NK-92 (cell line): ENCODE measurements at regions not wholly inside any gene's neighbourhood (a gene's known extent, or its start where the extent isn't known, plus 50 kb on each side); places are given as distances from the start of the nearest gene placed in this dataset.

Source experiments
- DNase-seq: peaks from one replicate; lab custom pipeline; 2025; ENCODE audit not compliant: unreplicated experiment; lab: John Stamatoyannopoulos, UW

DNA sequence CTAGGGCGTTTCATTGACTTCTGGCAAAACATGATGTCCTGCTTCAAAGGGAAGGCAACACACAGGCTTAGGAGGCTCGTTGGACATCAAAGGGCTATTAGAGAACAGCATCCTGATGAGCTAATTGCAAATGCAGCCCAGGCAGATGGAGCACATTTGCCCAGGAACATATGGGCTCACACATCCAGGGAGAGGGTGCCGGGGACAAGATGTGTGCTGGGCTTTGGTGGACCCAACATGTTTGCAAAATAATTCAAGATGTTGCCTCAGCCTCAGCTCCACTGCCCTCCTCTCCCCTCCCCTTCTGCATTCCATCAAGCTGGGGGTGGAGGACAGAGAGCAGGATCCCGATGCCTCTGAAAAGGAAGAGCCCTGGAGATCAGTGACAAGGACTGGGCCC lies 217.1 kb upstream of the ZMIZ1 start:
- DNase-seq, result no peak

DNA sequence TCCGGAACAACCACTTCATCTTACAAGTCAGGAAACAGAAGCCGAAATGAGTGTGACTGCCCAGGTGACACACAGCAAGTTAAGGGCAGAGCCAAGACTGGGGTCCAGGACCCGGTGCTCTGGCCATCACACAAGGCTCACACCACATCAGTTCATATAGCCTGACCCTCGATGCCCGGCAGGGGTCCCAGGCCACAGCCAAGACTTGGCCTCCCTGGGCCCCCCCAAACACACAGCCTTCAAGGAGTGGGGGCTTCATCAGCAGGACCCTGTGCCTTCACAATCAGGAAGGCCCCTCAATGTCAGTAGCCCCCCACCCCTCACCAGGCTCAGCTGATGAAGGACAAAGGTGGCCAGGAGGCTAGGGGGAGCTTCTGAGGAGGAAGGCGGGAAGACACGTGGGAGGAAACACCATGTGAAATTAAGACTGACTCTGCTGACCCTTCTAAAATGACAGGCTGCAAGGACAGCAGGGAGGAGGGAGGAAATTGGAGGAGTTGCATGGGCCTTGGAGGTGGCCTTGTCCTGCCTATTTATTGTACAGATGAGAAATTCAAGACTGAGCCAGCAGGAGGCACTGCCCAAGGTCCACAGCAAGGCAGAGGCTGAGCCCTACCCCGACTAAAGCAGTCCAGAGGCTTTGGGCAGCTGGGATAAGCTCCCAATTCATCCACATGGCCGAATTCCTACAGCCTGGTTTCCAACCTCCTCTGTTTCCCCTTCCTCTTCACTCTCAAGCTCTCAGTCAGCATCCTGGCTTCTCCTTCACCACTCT lies 216.1 kb upstream of the ZMIZ1 start:
- no peak for DNase-seq

DNA sequence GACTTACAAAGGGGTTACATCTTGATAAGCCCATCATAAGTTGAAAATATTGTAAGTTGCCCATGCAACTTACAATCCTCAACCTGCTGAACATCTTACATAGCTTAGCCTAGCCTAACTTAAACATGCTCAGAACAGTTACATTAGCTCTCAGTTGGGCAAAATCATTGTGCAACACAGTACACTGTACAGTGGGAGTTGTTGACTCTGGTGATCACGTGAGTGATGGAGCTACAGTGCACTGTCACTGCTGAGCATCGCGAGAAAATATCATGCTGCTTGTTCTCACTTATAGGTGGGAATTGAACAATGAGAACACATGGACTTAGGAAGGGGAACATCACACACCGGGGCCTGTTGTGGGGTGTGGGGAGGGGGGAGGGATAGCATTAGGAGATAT lies 214.9 kb upstream of the ZMIZ1 start:
- no peak for DNase-seq

DNA sequence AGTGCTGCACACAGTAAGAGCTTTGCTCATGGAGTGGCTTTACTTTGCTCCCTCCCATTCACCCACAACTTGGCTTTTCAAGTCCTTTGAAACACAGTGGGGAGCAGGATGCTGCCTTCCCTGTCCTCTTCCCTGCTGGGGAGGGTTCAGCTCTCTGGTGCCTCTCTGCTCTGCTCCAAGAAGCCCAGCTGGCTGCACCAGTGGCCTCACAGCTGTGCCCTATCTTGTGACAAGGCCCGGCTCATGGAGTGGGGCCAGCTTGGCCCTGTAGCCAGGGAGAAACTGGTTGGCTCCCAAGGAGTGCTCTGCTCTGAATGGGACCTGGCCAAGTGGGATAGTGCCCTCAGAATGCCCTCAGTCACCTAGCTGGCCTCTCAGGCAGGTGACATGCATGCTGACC lies 212.3 kb upstream of the ZMIZ1 start:
- no peak for DNase-seq

DNA sequence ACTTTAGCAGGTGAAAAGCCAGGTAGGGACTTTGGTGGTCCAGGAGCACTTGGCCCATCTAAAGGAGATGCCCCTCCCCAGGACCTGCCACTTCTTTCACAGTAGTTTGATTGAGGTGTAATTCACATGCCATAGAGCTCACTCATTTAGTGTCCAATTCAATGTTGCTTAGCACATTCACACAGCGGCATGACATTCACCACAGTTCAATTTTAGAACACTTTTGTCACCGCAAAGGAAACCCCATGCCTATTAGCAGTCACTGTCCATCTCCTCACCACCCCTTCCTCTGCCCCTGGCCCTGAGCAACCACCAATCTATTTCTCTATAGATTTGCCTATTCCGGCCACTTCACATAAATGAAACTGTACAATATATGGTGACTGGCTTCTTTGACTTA lies 211.6 kb upstream of the ZMIZ1 start:
- DNase-seq, result no peak

DNA sequence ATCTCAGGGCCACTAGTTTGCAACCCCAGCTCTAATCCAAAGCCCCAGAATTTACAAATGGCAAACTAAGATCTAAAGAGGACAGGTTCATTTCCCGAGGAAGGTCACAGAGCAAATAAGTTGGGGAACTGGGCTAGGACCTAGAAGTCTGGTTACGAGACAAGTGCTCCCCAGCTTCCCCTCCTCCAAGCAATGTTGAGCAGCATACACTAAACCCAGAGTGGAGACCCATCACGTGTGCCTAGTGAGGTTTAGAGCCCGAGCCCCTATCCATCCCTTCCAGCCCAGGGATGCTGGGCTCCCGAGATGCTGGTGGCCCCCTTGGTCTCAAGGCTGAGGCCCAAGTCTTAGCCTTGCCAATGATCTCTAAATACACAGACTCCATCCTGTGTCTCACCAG lies 209.5 kb upstream of the ZMIZ1 start:
- no peak for DNase-seq

DNA sequence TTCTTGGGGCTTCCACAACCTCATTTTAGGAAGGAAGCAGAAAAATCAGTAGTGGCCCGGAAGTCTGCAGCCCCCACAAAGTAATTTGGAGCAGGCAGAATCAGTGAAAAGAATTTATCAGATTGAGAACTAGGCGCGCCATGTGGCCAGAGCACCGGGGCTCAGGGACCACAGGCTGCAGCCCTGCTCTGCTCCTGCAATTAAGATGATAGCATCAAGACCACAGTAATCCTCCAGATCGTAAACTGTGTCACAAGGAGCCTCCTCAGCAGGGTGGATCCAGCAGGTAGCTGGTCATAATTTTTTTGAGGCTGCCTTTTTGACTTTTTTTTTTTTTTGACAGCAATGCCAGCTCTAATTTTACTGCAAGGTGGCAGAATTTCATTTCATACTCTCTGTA lies 209.0 kb upstream of the ZMIZ1 start:
- DNase-seq, result no peak

DNA sequence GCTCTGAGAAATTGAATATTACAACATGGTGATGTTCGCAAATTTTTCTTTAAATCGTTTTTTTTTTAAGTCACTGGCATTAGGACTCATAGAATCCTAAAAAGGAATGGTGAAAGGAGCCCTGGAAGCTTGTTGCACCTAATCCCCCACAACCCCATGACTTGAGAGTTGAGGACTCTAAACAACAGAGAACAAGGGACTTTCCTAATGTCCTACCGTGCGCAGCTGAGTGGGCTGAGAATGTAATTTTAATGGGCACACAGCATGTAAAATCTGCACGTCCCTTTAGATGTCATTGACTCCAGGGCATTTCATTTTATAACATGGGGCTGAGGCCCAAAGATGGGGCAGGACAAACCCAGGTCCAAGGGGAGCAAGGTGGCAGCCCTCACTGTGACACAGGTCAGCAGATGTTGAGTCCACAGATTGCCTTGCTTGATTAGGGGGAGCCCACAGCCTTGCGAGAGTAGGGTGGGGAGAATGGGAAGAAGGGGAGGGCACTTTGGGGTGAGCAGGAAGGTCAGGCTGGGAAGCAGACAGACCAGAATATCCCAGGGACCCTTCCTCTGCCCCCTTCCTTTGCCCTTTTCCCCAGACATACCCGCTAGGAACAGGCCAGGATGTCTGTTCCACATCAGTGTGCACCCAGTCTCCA lies 208.4 kb upstream of the ZMIZ1 start:
- no peak for DNase-seq

DNA sequence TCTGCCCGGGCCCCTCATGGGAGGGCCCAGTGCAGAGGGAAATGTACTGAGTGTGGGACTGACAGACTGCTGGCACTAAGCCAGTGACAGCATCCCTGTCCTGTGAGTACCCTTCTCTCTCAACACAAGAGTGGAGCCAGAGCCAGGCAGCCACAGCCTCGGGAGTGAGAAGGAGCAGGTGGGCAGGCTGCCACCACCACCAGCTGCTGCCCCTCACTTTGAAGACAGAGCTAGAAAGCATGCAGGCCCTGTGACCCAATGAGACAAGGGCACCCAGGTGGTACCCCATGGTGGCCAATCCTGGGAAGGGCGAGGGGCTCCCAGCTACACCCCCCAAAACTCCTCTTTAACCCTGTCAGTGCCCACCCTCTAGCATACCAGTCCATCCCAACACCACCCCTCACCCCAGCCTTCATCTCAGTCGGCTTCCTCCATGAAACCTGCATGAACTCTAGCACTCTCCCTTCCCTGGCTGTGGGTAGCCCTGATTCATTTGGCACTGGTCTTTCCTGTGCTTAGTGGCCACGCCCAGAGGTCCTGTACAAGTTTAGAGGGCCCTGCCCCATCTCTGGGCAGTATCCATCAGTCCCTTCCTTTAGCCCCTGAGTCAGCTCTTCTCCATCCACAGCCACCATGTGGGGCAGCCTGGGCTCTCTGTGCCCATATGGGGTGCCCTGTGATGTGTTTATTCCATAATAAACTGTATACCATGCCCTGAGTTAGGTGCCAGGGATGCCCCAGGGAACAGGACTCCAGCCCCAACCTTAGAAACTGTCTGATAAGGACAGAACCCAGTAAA lies 207.0 kb upstream of the ZMIZ1 start:
- DNase-seq, result no peak

DNA sequence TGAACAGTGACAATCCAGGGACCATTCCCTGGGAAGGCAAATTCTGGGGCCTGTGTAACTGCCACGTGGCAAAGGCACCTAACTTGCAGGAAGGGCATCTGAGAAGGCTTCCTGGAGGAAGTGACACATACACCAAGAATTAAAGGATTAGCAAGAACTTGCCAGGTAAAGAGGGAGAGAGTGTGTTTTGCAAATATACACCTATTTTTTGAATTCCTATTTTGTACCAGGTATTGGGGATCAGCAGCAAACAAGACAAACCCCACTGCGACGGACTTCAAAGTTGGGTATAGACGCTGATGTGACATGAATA lies 206.5 kb upstream of the ZMIZ1 start:
- no peak for DNase-seq

DNA sequence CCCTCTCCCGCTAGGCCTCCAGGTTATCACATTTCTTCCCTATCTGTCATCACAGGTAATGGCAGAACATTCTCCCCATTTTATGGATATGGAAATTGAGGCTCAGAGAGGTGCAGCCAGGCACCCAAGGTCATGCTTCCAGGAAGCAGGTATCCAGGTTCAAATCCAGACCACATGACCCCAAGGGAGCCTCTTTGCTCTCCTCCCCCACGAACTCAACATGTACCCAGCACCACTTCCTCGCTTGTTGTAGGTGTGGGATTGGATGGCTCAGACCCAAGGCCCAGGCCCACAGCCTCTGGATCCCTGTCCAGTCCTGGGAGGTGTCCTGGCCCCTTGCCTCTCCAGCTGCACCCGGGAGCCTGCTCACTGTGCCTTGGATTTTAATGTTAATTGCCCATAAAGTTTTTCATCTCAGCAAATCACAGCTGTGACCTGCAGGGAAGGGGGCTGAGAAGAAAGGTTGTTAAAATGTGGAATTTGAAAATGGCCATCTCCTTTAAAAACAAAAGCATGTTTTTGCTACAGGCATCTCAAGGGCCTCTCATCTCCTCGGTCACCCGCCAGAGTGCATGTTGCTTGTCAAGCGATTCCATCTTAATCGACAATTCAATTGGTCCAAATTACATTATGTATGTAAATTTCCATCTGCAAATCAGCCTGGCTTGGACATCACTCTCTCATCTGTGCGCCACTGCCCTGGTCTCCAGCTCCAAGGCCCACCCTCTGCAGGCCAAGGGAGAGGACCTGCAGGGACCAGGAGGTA lies 205.4 kb upstream of the ZMIZ1 start:
- DNase-seq, result no peak

DNA sequence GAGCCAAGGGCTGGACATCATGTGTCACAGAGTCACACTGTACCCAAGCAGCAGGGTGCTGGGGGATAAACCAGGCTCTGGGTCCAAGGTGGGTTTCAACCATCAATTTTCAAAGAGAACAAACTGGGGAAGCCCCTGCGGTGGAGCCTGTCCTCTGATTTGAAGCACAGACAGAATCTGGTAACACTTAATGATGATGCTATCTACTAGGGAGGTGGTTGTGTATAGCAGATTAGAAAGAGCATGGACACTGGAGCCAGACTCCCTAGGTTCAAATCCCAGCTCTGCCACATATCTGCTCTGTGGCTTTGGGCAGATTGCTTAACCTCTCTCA lies 204.9 kb upstream of the ZMIZ1 start:
- no peak for DNase-seq

DNA sequence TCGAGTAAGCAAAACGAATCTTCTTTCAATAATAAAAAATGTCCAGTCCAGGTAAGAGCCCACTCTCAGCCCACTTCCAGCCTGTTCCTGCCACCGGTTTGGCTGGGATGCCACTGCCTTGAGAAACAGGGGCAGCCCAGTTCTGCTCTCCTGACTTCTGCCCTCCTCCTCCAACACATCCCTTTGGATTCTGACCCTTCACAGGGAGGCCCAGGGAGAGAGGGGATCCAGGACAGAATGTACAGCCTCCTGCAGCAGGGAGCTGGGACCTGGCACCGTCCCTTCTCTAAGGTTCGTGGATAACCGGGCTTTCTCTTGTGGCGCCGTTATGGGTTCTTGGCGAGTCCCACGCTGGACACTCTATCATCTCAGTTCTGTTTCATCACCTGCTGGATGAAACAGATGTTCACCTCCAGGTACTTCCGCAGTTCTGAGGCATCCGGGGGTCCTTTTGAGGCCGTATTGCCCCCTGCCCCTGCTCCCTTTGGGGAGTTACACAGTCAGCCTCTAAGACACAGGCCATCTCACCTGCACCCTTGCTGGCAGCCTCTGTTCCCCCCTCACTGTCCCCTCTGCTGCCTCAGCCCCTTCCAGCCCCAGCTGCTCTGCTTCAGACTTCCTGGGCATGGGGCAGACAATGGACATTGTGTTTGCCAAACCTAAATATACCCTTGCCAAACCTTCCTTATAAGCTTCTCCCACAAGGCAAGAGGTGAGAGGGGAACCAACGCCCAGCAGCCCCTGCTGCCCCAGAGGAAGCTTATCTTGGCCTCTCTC lies 203.8 kb upstream of the ZMIZ1 start:
- DNase-seq, result no peak

DNA sequence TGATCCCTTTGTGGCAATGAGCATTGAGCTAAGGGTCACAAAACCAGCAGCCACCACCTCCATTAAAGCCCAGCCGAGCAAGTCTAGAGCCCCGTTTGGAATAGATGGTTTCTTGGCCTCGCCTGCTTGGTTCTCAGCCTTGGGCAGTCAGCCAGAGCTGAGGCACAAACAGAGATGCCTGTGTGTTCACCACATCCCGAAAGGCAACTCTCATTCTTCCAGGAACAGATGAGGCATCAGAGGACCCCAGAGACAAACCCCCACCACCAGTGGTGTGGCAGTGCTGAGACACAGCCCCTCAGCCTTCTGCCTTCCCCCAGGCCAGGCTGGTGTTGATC lies 203.3 kb upstream of the ZMIZ1 start:
- no peak for DNase-seq

DNA sequence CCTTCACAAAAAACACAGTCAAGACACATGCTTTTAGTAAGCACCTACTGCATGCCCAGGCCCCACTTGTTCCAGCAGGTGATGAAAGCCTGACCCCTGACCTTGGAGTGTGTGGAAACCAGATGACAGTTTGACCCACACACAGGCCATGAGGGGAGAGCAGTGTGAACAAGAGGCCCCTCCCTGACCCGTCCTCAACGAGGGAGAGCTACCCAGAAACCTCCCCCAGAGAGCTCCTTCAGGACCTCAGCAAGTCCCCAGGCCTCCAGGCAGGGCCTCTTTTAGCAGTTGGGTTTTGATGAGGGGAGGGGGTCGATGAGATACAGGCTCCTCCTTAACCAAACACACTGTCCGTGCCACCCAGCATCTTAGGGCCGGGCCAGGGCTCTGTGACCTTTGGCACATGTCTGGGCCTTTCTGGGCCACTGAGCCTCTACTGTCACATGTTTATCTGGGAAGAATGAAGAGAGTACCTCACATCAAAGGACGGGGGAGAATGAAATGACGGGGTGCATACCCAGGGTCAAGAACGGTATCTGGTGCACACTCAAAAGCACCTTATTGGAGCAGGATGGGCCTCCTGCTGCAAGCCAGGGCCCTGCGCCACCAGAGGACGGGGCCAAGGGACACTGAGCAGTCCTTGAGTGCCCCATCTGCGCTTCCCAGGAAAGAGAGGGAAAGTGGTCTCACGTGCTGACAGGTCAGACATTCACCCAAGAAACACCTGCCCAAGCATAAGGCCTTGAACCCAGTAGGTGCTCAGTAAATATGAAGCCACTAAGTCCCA lies 202.6 kb upstream of the ZMIZ1 start:
- DNase-seq, result no peak

DNA sequence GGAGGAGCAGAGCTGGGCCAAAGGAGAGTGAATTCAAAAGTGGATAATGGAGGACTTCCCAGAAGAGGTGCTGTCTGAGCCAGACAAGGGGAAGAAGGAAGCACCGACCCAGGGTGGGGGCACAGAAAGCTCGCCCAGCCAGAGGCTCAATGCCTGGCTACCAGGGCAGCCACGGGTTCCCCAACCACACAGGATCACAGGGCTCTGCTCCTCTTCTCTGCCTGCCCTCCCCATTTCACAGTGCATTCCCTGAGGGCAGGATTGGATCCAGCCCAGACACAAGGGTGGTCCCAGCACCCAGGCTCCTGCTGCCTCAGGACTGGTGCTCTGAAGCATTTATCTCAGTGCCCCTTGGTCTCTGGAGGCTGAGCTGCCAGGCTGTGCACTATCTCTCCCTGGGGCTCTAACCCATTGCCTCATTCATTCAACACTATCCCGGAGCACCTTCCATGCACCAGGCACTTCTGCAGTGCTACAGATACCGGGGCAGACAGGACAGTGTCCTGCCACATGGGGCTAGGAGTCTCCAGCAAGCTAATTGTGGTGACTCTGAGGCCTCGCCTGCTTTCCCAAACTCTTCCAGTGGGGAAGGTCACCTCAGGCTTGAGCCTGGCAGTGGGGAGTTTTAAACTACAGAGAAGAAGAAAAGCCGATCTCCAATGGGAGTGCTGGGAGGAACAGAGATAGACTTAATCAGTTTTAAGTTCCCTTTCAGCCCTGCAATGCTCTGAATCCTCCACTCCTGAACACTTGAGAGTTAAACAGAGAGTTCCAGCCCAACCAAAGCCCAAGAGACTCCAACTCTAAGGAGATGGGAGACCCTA lies 201.8 kb upstream of the ZMIZ1 start:
- no peak for DNase-seq

DNA sequence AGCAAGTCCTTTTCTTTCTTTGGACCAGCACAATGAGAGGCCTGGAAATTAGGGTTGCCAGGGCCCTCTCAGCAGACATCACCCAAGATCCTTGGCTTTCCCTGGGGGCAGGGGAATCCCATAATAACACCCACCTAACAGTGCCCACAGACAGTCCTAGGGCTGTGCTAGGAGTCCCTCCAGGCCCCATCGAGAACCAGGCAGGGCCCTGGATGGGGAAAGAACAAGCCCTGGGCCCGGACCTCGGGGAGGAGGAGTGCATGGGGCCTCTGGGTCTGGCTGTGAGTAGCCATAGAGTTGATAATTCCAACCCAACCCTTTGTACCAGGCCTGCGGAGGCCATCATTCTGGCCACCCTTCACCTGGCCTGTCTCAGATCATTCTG lies 201.2 kb upstream of the ZMIZ1 start:
- no peak for DNase-seq

DNA sequence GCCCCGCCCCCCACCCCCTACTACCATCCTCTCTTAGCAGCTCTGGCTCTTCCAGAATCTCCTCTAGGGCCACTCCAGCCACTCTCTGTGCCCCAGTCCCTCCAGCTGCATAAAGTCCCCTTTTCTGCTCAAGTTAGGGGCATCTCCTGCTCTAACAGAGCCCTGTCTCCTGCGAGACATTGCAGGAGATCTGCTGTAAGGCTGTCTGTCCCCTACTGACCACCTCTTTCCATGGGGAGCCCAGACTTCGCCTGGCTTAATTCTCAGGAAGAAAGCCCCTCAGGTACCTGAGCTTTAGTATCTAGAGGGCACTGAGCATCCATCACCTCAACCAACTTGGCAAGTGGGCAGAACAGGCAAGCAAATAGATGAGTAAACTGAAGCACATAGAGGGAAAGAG lies 200.7 kb upstream of the ZMIZ1 start:
- DNase-seq, result no peak

DNA sequence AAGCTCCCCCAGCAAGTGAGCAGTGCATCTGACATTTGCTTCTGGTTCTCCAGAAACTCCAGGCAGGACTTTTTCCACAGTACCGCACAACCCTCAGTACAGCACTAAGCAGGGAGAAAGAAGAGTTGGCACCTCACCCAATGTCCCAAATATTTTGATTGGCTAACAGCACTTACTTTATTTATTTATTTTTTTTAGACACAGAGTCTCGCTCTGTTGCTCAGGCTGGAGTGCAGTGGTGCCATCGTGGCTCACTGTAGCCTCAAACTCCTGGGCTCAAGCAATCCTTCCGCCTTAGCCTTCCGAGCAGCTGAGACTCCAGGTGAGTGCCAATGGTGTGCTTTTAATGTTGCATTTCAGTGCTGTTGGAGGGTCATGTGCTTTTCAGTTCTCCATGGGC lies 200.3 kb upstream of the ZMIZ1 start:
- no peak for DNase-seq

DNA sequence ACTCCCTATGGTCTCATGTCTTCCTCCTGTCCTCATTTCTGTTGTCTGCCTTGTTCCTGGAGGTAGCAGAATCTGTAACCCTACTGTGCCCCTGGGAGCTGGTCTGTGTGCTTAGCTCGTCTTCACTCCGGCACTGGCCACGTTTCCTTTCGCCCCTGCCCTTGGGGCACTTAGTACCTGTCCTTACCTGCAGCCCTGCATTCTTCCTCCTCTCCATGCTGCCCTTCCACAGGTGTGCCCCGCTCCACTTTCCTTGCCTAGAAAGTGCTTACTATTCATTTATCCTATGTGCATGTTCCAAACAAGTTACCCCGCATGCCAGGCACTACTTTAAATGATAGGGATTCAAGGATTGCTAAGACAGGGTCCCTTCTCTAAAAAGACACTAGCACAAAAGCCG lies 199.9 kb upstream of the ZMIZ1 start:
- DNase-seq, result no peak
